ENCODE measurements at regions not wholly inside any gene's neighbourhood (a gene's known extent, or its start where the extent isn't known, plus 50 kb on each side); places are given as distances from the start of the nearest gene placed in this dataset.

DNA sequence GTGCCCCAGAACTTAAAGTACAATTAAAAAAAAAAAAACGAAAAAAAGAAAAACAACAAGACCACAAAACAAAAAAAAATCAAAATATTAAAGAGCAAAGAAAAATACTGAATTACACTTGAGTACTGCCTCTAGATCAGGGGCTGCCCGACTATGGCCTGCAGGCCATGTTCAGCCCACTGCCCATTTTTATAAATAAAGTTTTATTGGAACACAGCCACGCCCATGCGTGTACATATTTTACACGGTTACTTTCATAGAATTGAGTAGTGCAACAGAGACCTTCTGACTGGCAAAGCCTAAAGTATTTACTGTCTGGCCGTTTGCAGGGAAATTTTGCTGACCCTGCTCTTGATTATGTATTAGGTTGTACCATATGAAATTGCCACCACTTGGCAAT, 130.5 kb downstream of the ATXN3L start:
- TF ChIP-seq, protein P1, sequence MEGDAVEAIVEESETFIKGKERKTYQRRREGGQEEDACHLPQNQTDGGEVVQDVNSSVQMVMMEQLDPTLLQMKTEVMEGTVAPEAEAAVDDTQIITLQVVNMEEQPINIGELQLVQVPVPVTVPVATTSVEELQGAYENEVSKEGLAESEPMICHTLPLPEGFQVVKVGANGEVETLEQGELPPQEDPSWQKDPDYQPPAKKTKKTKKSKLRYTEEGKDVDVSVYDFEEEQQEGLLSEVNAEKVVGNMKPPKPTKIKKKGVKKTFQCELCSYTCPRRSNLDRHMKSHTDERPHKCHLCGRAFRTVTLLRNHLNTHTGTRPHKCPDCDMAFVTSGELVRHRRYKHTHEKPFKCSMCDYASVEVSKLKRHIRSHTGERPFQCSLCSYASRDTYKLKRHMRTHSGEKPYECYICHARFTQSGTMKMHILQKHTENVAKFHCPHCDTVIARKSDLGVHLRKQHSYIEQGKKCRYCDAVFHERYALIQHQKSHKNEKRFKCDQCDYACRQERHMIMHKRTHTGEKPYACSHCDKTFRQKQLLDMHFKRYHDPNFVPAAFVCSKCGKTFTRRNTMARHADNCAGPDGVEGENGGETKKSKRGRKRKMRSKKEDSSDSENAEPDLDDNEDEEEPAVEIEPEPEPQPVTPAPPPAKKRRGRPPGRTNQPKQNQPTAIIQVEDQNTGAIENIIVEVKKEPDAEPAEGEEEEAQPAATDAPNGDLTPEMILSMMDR (IDR thresholded peaks at IDR 0.05) = no peak
- TF ChIP-seq POLR2A (IDR thresholded peaks at IDR 0.05) = no peak

Data from gastroesophageal sphincter (tissue), 3 donors.